Cardiac muscle cell (in vitro differentiated cells and primary cell): ENCODE measurements at regions not wholly inside any gene's neighbourhood (a gene's known extent, or its start where the extent isn't known, plus 50 kb on each side); places are given as distances from the start of the nearest gene placed in this dataset.

Source experiments
- DNase-seq, 2 donors: peaks; one replicate each; pipeline versions ENCODE4 v3.0.0 to v3.0.0-alpha.2; 2010 to 2017; ENCODE audit warnings: low read depth in 1 of 2, low spot score in 1 of 2
- H3K27ac ChIP-seq: fragments of 200-600 bp; sonication (generic); 2 replicates; pipeline ENCODE4 v1.5.1; 2016
- H3K27me3 ChIP-seq: fragments of 200-600 bp; sonication (generic); 2 replicates; pipeline ENCODE4 v1.6.0; 2016; ENCODE audit warnings: control low read depth
- H3K36me3 ChIP-seq: fragments of 200-600 bp; sonication (generic); 2 replicates; pipeline ENCODE4 v1.5.1; 2016; ENCODE audit warnings: control low read depth
- H3K4me1 ChIP-seq: fragments of 200-600 bp; sonication (generic); 2 replicates; pipeline ENCODE4 v1.8.1; 2017; ENCODE audit warnings: low read depth, mild to moderate bottlenecking, mixed run types
- H3K4me3 ChIP-seq: fragments of 200-600 bp; sonication (generic); 2 replicates; pipeline ENCODE4 v1.5.1; 2016; ENCODE audit warnings: mild to moderate bottlenecking
- H3K9me3 ChIP-seq: fragments of 200-600 bp; sonication (generic); 2 replicates; pipeline ENCODE4 v1.5.1; 2017; ENCODE audit warnings: low read depth, mild to moderate bottlenecking, control low read depth
- TF ChIP-seq, protein P1 (sequence below): IDR thresholded peaks from 2 replicates; pipeline ENCODE4 v1.5.1; 2012; ENCODE audit warnings: low read depth, mild to moderate bottlenecking, low read length

- Histone ChIP-seq H3K4me3 (no peak overlapping the region), H3K9me3 (no peaks in the 10 kb centered on the region), H3K27me3 (no peaks in the 10 kb centered on the region), H3K36me3 (no peaks in the 10 kb centered on the region), H3K4me1 (no peaks in the 10 kb centered on the region), H3K27ac (no peak overlapping the region)
- TF ChIP-seq, protein P1, sequence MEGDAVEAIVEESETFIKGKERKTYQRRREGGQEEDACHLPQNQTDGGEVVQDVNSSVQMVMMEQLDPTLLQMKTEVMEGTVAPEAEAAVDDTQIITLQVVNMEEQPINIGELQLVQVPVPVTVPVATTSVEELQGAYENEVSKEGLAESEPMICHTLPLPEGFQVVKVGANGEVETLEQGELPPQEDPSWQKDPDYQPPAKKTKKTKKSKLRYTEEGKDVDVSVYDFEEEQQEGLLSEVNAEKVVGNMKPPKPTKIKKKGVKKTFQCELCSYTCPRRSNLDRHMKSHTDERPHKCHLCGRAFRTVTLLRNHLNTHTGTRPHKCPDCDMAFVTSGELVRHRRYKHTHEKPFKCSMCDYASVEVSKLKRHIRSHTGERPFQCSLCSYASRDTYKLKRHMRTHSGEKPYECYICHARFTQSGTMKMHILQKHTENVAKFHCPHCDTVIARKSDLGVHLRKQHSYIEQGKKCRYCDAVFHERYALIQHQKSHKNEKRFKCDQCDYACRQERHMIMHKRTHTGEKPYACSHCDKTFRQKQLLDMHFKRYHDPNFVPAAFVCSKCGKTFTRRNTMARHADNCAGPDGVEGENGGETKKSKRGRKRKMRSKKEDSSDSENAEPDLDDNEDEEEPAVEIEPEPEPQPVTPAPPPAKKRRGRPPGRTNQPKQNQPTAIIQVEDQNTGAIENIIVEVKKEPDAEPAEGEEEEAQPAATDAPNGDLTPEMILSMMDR, result no peak
- no peak for DNase-seq
Measured at GRCh38 chr13:91238036-91238435, 109.5 kb upstream of the MIR17HG start.

DNA sequence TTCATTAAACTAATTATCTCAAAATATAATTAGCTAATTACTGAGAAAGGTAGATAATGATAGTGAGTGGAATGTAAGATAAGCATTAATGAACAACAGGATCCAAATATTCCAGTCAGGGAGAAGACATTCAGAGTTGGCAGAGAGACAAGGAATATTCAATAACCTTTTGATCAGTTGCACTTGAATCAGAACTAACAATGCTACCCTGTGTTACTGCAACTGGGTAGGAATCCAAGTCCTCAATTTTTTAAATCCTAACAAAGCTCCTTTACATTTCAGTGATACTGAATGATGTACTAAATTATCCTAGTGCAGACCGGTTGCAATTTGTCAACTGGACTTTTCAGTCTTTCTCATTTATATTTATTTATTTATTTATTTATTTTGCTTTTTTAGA is 107.1 kb upstream of the MIR17HG start:
- Histone ChIP-seq H3K36me3 (no peaks in the 10 kb centered on the region), H3K27me3 (no peaks in the 10 kb centered on the region), H3K9me3 (no peaks in the 10 kb centered on the region), H3K27ac (no peak overlapping the region), H3K4me3 (no peak overlapping the region), H3K4me1 (no peaks in the 10 kb centered on the region)
- no peak for DNase-seq
- TF ChIP-seq, protein P1, result no peak

GRCh38 chr13:91241221-91241933 is 106.1 kb upstream of the MIR17HG start:
- no peak overlapping the region for H3K27ac ChIP-seq
- H3K4me1 ChIP-seq, result no peaks in the 10 kb centered on the region
- TF ChIP-seq, protein P1, result no peak

GRCh38 chr13:91242652-91243051 is 104.8 kb upstream of the MIR17HG start:
- no peak overlapping the region for H3K4me3 ChIP-seq
- no peaks in the 10 kb centered on the region for H3K36me3 ChIP-seq
- TF ChIP-seq, protein P1, result no peak
- no peak overlapping the region for H3K27ac ChIP-seq
- no peaks in the 10 kb centered on the region for H3K27me3 ChIP-seq
- peak in 1 of 2 donors; percentile 6 for DNase-seq
- H3K4me1 ChIP-seq, result no peaks in the 10 kb centered on the region
- H3K9me3 ChIP-seq, result no peaks in the 10 kb centered on the region

More at GRCh38 chr13:91241221-91241933, 106.1 kb upstream of the MIR17HG start:
- Histone ChIP-seq H3K9me3 (no peaks in the 10 kb centered on the region), H3K4me3 (no peak overlapping the region), H3K27me3 (no peaks in the 10 kb centered on the region), H3K36me3 (no peaks in the 10 kb centered on the region)
- no peak for DNase-seq

DNA sequence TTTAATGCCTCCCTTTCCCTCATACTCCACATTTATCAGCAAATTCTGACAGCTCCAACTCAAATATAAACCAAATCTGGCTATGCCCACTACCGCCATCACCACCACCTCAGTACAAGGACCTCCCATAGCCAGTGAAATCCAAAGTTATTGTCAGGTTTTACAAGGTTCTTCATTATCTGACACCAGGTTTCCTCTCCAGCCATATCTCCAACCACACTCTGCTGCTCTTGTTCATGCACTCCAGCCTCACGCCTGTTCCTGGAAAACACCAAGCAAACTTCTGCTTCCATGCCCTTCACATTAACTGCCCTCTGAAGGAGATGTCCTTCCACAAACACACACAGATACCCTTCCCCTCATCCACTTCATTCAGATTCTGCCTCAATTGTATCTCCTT is 102.2 kb upstream of the MIR17HG start:
- Histone ChIP-seq H3K27me3 (no peaks in the 10 kb centered on the region), H3K27ac (no peak overlapping the region), H3K9me3 (no peaks in the 10 kb centered on the region), H3K4me1 (no peaks in the 10 kb centered on the region), H3K4me3 (no peak overlapping the region), H3K36me3 (no peaks in the 10 kb centered on the region)
- no peak for DNase-seq
- TF ChIP-seq, protein P1, result no peak

GRCh38 chr13:91247768-91248167 is 99.7 kb upstream of the MIR17HG start:
- Histone ChIP-seq H3K36me3 (no peaks in the 10 kb centered on the region), H3K4me1 (no peaks in the 10 kb centered on the region), H3K27me3 (no peaks in the 10 kb centered on the region), H3K27ac (no peak overlapping the region), H3K9me3 (no peaks in the 10 kb centered on the region), H3K4me3 (no peak overlapping the region)
- peak in 1 of 2 donors; percentile 5 for DNase-seq
- TF ChIP-seq, protein P1, result peak; percentile 10
